ENCODE measurements at regions not wholly inside any gene's neighbourhood (a gene's known extent, or its start where the extent isn't known, plus 50 kb on each side); places are given as distances from the start of the nearest gene placed in this dataset.
"Not testable (repeated sequence)": the region's sequence is repeated elsewhere in the genome, so short reads cannot be mapped to it uniquely, and the experiment has no call there.

DNA sequence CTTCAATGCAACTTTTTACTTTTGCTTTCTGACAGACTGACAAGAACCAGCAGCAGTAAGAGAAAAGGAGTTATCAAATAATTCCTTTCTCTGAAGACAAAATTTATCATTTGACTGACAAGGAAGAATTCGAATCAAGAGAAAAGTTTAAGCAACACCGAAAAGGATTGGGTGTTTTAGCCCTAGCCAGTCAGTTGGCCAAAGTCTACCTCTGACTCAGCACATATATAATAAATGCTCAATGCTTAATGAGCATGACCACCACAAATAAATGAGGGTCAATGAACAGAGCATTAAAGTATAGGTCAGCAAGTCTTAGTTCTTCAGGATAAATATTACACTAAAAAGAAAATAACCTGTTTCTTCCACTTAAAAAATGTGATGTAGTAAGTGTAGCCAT, 1603.5 kb upstream of the C9orf72 start:
- no peak for DNase-seq
- no peak for ATAC-seq (ENCODE audit: low read depth in 2 of 2)
- H3K27me3 Mint-ChIP-seq: no peaks in the 10 kb centered on the region
- H3K27ac Mint-ChIP-seq: no peak overlapping the region
- H3K9me3 Mint-ChIP-seq: peaks cover 0 to 6% (median 2%) of the 10 kb centered on the region in 7 donors
- H3K36me3 Mint-ChIP-seq: no peaks in the 10 kb centered on the region
- no peak overlapping the region for H3K4me3 Mint-ChIP-seq
- H3K4me1 Mint-ChIP-seq: no peaks in the 10 kb centered on the region

GRCh38 chr9:29183971-29184370, 1610.7 kb upstream of the C9orf72 start:
- no peaks in the 10 kb centered on the region for H3K36me3 Mint-ChIP-seq
- H3K27ac Mint-ChIP-seq: no peak overlapping the region
- ATAC-seq (ENCODE audit: low read depth in 2 of 2) (no peak), DNase-seq (no peak)
- H3K9me3 Mint-ChIP-seq: peaks cover 0 to 4% (median 0%) of the 10 kb centered on the region in 7 donors
- no peaks in the 10 kb centered on the region for H3K27me3 Mint-ChIP-seq
- no peaks in the 10 kb centered on the region for H3K4me1 Mint-ChIP-seq
- no peak overlapping the region for H3K4me3 Mint-ChIP-seq

- not testable (repeated sequence) for H3K27ac Mint-ChIP-seq; H3K4me3 Mint-ChIP-seq; H3K9me3 Mint-ChIP-seq; ATAC-seq (ENCODE audit: low read depth in 2 of 2); DNase-seq; H3K4me1 Mint-ChIP-seq; H3K36me3 Mint-ChIP-seq; H3K27me3 Mint-ChIP-seq
Measured at GRCh38 chr9:29188771-29189170, 1615.5 kb upstream of the C9orf72 start.

- H3K36me3 Mint-ChIP-seq; ATAC-seq (ENCODE audit: low read depth in 2 of 2); H3K27ac Mint-ChIP-seq; H3K27me3 Mint-ChIP-seq; H3K9me3 Mint-ChIP-seq; H3K4me3 Mint-ChIP-seq; H3K4me1 Mint-ChIP-seq; DNase-seq: not testable (repeated sequence)
Measured at GRCh38 chr9:29189221-29189620, 1615.9 kb upstream of the C9orf72 start.

- H3K9me3 Mint-ChIP-seq: peaks cover 0 to 3% (median 0%) of the 10 kb centered on the region in 7 donors
- H3K4me1 Mint-ChIP-seq: no peaks in the 10 kb centered on the region
- no peak for DNase-seq
Measured at GRCh38 chr9:29198861-29199260, 1625.6 kb upstream of the C9orf72 start.

GRCh38 chr9:29199975-29200374, 1626.7 kb upstream of the C9orf72 start:
- H3K27ac Mint-ChIP-seq: no peak overlapping the region
- no peaks in the 10 kb centered on the region for H3K4me1 Mint-ChIP-seq
- ATAC-seq (ENCODE audit: low read depth in 2 of 2): no peak
- H3K36me3 Mint-ChIP-seq: no peaks in the 10 kb centered on the region
- H3K27me3 Mint-ChIP-seq: no peaks in the 10 kb centered on the region
- H3K9me3 Mint-ChIP-seq: peaks cover 0 to 3% (median 0%) of the 10 kb centered on the region in 7 donors
- no peak overlapping the region for H3K4me3 Mint-ChIP-seq
- no peak for DNase-seq

More at GRCh38 chr9:29198861-29199260, 1625.6 kb upstream of the C9orf72 start:
- Mint-ChIP-seq H3K36me3 (no peaks in the 10 kb centered on the region), H3K27me3 (no peaks in the 10 kb centered on the region), H3K4me3 (no peak overlapping the region), H3K27ac (no peak overlapping the region)
- no peak for ATAC-seq (ENCODE audit: low read depth in 2 of 2)

DNA sequence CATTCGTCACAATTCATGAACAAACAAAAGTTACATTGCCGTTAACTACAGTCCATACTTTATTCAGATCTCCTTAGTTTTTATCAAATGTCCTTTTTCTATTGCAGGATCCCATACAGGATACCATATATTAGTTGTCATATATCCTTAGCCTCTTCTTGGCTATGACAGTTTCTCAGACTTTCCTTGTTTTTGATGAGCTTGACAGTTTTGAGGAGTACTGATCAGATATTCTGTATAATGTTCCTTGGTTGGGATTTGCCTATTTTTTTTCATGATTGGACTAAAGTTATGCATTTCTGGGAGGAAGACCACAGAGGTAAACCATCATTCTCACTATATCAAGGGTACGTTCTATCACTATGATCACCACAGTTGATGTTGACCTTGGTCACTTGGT, 1627.4 kb upstream of the C9orf72 start:
- Mint-ChIP-seq H3K36me3 (no peaks in the 10 kb centered on the region), H3K4me3 (no peak overlapping the region), H3K27me3 (no peaks in the 10 kb centered on the region), H3K4me1 (no peaks in the 10 kb centered on the region), H3K27ac (no peak overlapping the region), H3K9me3 (peaks cover 0 to 3% (median 0%) of the 10 kb centered on the region in 7 donors)
- DNase-seq (no peak), ATAC-seq (ENCODE audit: low read depth in 2 of 2) (no peak)

GRCh38 chr9:29203244-29203930, 1630.1 kb upstream of the C9orf72 start:
- Mint-ChIP-seq H3K9me3 (peaks cover 0 to 3% (median 0%) of the 10 kb centered on the region in 7 donors), H3K4me3 (no peak overlapping the region), H3K4me1 (no peaks in the 10 kb centered on the region), H3K27ac (no peak overlapping the region), H3K36me3 (no peaks in the 10 kb centered on the region), H3K27me3 (no peaks in the 10 kb centered on the region)
- no peak for DNase-seq
- ATAC-seq (ENCODE audit: low read depth in 2 of 2): no peak

GRCh38 chr9:29208670-29209069, 1635.4 kb upstream of the C9orf72 start:
- H3K4me3 Mint-ChIP-seq: no peak overlapping the region
- H3K27me3 Mint-ChIP-seq: peaks cover 23 to 35% (median 30%) of the 10 kb centered on the region in 3 donors
- no peak for ATAC-seq (ENCODE audit: low read depth in 2 of 2)

GRCh38 chr9:29209748-29210291, 1636.5 kb upstream of the C9orf72 start:
- Mint-ChIP-seq H3K36me3 (peaks cover 0 to 8% of the 10 kb centered on the region in 2 donors), H3K4me1 (peaks cover 12 to 14% (median 12%) of the 10 kb centered on the region in 3 donors), H3K27me3 (peaks cover 32 to 45% (median 42%) of the 10 kb centered on the region in 3 donors), H3K27ac (no peak overlapping the region), H3K4me3 (no peak overlapping the region), H3K9me3 (peaks cover 0 to 6% (median 0%) of the 10 kb centered on the region in 7 donors)
- no peak for DNase-seq
- ATAC-seq (ENCODE audit: low read depth in 2 of 2): no peak

More at GRCh38 chr9:29208670-29209069, 1635.4 kb upstream of the C9orf72 start:
- H3K27ac Mint-ChIP-seq: no peak overlapping the region
- peaks cover 0 to 8% of the 10 kb centered on the region in 2 donors for H3K36me3 Mint-ChIP-seq
- peaks cover 12 to 14% (median 12%) of the 10 kb centered on the region in 3 donors for H3K4me1 Mint-ChIP-seq
- DNase-seq: no peak
- H3K9me3 Mint-ChIP-seq: peaks cover 0 to 6% (median 0%) of the 10 kb centered on the region in 7 donors

DNA sequence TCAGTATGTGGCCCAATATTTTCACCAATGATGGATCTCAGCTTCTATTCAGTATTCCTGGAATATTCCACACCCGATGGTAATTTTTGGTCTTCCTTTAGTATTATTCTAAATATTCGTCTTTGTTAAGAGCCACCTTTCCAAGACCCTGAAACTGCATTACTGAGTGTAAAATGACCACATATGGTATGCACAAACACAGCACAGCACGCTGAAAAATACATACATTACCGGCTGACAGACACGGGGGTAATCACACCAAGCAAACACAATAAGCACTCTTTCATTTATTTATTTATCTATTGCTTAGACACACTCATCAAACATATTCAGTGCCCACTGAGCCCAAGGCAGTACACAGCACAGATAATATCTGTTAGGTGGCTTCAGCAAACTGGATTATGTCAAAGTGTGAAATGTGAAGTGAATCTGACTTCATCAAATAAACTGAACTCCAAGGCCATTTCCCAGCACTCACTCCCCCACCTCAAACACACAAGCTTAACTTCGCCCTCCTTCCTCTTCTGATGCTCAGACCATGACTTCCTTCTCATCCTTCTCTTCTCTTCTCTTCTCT, 1637.8 kb upstream of the C9orf72 start:
- H3K4me1 Mint-ChIP-seq: peaks cover 12 to 16% (median 14%) of the 10 kb centered on the region in 3 donors
- H3K9me3 Mint-ChIP-seq: peaks cover 0 to 6% (median 0%) of the 10 kb centered on the region in 7 donors
- H3K27ac Mint-ChIP-seq: no peak overlapping the region
- H3K27me3 Mint-ChIP-seq: peaks cover 36 to 55% (median 50%) of the 10 kb centered on the region in 3 donors
- H3K4me3 Mint-ChIP-seq: peak overlapping the region in 1 of 8 donors; percentile 53
- H3K36me3 Mint-ChIP-seq: peaks cover 0 to 8% of the 10 kb centered on the region in 2 donors
- DNase-seq (no peak), ATAC-seq (ENCODE audit: low read depth in 2 of 2) (no peak)

DNA sequence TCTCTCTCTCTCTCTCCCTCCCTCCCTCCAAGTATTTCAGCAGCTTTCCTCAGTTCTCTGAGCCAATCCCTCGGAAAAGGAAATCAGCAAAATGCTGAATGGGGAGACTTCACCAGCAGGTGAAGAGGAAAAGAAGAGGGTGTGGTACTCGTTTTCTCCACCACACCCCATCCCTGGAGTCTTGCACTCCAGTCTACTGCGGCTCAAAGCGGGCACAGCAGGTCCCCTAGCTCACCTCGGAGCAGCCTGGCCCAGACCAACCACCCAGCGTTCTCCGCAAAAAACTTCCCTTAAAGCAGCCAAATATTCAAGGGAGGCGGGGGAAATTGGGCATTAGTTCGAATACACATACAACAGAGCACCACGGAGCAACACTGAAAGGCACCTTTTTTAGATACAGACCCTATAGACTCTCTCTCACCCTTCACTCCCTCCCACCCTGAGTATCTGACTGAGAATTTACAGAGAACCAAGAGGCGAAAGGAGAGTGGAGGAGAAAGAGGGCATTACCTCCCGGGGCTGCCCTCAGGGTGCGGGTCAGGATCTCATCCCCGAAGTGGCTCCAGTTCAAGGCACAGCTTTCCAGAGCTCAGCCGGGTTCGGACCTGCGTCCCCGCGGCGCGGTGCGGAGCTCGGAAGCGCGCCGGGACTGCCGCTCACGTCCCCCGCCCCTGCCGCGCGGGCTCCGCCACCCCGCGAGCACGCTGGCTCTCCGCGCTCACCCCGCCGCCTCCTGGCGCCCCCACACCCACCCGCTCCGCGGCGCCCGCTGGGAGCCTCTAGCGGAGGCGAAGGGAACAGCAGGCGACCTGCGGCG, 1638.5 kb upstream of the C9orf72 start:
- Mint-ChIP-seq H3K9me3 (peaks cover 0 to 6% (median 0%) of the 10 kb centered on the region in 7 donors), H3K36me3 (peaks cover 0 to 8% of the 10 kb centered on the region in 2 donors), H3K27ac (no peak overlapping the region), H3K4me3 (peak overlapping the region in 6 of 8 donors; percentile 19 to 86 (median 24)), H3K4me1 (peaks cover 12 to 16% (median 14%) of the 10 kb centered on the region in 3 donors), H3K27me3 (peaks cover 43 to 62% (median 57%) of the 10 kb centered on the region in 3 donors)
- DNase-seq (no peak), ATAC-seq (ENCODE audit: low read depth in 2 of 2) (peak; percentile 52 to 58)

All from naive B cell (primary cell).